Fibroblast of lung (primary cell): ENCODE measurements at regions not wholly inside any gene's neighbourhood (a gene's known extent, or its start where the extent isn't known, plus 50 kb on each side); places are given as distances from the start of the nearest gene placed in this dataset.

Experiments
- CTCF ChIP-seq, 2 donors: IDR thresholded peaks in 1 of 2; conservative IDR thresholded peaks in 1 of 2; 1 replicate in 1 of 2; 2 replicates in 1 of 2; pipeline ENCODE4 v1.5.1; 2011 to 2012; ENCODE audit warnings: low read length in 2 of 2, control low read depth in 1 of 2, inconsistent platforms in 1 of 2, low read depth in 1 of 2, mild to moderate bottlenecking in 1 of 2
- EZH2 ChIP-seq: IDR thresholded peaks from 2 replicates; pipeline ENCODE4 v1.5.1; 2012; ENCODE audit warnings: low read length, control low read depth, mild to moderate bottlenecking; ENCODE audit errors: missing control alignments

- TF ChIP-seq CTCF (conservative IDR thresholded peaks at IDR 0.05 in 1 of 2, IDR thresholded peaks at IDR 0.05 in 1 of 2; ENCODE audit: low read depth in 1 of 2, low read length in 2 of 2) (peak; percentile 21 to 37), EZH2 (no peak)
Observed at GRCh38 chr11:43579171-43579918, 101.2 kb upstream of the HSD17B12 start.
